IPS-NIHi7 (cell line): ENCODE measurements at regions not wholly inside any gene's neighbourhood (a gene's known extent, or its start where the extent isn't known, plus 50 kb on each side); places are given as distances from the start of the nearest gene placed in this dataset.

Experiments
- DNase-seq: peaks from one replicate; pipeline ENCODE4 v3.0.0; 2012; ENCODE audit warnings: mixed read lengths; ENCODE audit errors: extremely low spot score

DNA sequence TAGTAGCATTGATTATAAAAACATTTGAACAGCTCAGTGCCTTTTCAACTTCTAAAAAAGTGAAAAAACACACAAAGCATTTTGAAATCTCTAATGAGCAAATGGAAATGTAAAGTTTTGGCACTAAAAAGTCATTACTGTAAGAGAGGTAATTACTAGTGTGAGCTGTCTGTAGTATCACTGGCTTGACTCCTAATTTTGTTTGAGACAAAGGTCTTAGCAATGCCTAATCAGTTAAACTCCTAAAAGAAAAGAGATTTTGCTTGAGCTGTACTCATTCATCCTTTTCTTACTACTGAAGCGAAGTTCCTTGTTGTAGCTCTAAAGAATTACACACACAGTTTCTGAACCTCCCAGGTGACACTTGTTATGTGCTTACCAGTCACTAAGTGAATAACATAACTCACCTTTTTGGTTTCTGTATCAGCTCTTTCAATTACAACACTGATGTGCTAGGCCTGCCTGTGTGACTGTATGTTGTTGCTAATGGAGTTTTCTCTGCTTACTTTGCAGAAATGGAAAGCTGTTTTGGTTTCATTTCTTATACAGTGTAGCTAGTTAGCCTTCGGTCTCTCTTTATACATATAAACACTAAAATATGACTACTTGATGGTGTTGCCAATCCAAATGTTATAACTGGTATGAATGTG, 924.4 kb upstream of the TENM4 start:
- DNase-seq, result no peak

- no peak for DNase-seq
Observed at GRCh38 chr11:80362563-80363340, 921.9 kb upstream of the TENM4 start.

GRCh38 chr11:80355251-80355650, 914.4 kb upstream of the TENM4 start:
- no peak for DNase-seq

DNA sequence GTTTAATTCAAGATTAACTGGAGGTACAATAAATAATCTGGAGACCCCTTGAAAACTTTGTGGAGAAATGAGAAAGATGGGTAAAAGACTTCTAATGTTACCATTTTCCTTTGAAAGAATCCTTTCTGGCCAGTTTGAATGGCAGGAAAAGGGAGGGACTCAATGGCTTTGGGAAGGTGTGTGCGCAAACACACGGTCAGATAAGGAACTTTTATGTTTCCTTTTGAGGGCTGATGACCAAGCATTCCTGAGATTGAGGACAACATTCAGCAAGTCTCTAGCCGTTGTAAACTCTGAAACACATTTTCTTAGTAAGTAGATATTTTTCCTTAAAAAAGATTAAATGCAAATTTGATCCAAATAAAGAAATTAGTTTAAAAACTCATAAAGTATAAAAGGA, 909.7 kb upstream of the TENM4 start:
- DNase-seq, result no peak

- no peak for DNase-seq
Observed at GRCh38 chr11:80349997-80350396, 909.2 kb upstream of the TENM4 start.

GRCh38 chr11:80346353-80347059, 905.7 kb upstream of the TENM4 start:
- no peak for DNase-seq

- DNase-seq, result no peak
Observed at GRCh38 chr11:80343436-80343835, 902.6 kb upstream of the TENM4 start.

- no peak for DNase-seq
Observed at GRCh38 chr11:80338231-80338630, 897.4 kb upstream of the TENM4 start.

DNA sequence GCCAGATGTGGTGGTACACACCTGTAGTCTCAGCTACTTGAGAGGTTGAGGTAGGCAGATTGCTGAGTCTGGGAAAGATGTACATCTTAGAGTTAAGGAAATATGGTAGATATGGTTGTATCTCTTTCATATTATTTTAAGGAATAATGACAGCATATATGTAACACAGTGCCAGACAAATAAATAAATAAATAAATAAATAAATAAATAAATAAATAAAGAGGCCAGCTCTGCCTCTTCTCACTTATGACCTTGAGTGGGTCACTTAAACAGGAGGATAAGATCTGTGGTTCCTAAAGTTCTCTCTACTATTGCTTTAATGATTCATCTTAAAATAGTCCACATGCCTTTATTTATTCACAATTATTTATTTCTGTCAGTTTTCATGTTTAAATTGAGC, 890.9 kb upstream of the TENM4 start:
- DNase-seq, result no peak

GRCh38 chr11:80330264-80330663, 889.4 kb upstream of the TENM4 start:
- DNase-seq, result no peak

GRCh38 chr11:80328774-80329173, 887.9 kb upstream of the TENM4 start:
- DNase-seq, result no peak

DNA sequence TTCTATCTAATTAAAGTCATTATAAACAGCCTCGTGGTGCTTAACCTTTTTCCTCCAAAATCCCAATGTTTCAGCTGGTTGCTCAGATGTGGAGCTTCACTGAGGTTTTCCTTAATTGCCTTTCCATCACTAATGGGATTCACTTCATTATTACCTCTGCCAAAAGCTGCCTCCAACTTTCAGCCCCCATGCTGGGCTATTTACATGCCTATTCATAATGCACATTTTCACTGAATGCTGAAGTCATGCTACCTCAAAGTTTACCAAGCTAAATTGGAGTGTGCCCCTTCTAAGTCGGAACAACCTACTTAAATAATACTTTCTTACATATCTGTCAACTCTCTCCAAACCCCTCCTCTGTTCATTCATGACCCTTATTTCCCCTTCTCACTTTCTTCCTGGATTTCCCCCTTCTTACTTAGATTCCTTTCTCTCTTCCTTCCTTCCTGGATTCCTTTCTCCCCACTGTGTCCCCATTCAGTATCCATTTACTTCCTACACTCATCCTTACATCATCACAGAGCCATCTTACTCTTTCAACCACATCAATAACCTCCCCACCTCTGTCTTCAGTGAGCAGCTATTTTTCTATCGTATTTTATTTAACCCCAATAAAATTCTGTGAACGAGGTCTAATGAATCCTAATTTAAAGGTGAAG, 887.3 kb upstream of the TENM4 start:
- DNase-seq, result no peak

DNA sequence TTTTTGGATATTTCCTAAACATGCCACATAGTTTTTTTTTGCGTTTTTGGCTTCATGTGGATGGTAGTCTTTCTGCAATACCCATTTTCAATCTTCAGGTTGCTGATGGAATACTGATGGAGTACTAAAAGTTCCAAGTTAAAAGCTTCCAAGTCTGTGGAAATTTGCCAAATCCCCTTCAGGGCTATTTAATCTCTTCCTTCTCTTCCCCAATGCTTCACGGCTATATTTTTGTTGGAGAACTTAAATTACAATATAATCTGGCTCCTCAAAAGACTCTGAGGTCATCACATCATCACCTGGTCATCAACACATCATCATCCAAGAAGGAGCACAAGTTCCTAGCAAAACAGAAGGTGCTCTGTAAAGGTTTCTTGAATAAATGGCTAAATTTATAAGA, 881.0 kb upstream of the TENM4 start:
- DNase-seq, result no peak

DNA sequence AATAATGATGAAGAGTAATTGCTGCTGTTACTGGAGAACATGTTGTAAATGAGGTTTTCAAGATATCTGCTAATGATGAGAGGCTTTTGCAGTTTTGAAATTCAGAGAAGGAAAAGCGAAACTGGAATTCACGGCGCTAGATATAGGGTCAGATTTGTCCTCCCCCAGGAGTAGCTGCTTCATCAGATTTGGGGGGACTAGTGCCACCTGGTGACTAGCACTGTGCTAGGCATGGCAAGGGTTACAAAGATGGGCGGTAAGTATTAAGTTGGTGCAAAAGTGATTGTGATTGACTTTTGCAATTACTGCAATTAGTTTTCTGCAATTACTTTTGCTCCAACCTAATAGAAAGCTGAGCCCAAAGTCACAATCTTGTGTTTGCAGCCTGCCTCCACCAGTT, 879.9 kb upstream of the TENM4 start:
- DNase-seq, result peak; percentile 26

DNA sequence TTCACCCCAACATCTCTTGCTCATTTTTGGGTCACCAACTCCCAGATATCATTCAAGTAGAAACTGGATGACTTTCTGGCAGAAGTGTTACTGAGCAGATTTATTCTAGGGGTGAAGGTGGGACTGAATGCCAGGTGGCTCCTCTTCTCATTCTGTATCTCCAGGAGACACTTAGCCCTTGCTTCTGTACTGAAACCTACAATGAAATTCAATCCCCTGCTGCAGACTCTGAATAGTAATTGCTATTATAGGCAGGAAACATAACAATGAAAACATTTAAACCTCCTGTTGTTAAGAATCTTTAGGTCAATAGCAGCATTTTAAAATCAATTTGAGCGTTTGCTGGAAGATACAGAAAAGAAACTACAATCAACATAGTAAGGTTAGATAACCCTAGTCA, 879.4 kb upstream of the TENM4 start:
- no peak for DNase-seq

- DNase-seq, result no peak
Observed at GRCh38 chr11:80317612-80318011, 876.8 kb upstream of the TENM4 start.

GRCh38 chr11:80315200-80315599, 874.4 kb upstream of the TENM4 start:
- DNase-seq, result no peak

DNA sequence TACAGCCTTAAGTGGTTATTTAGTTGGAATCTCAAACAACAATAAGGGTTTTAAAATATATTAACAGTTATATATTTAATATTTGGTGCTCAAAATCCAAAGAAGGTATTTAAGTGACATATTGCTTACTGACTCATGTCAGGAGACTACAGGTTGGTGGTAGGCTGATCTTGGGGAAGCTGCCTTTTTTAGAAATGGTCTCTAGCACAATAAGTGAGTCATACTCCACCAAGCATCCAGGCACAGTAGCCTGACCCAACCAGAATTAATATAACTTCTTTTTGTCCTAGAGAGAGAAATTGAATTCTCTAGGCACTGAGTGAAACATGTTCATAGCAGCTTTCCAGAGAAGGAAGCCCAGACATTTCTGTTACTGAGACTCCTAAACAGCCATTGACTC, 868.5 kb upstream of the TENM4 start:
- no peak for DNase-seq

DNA sequence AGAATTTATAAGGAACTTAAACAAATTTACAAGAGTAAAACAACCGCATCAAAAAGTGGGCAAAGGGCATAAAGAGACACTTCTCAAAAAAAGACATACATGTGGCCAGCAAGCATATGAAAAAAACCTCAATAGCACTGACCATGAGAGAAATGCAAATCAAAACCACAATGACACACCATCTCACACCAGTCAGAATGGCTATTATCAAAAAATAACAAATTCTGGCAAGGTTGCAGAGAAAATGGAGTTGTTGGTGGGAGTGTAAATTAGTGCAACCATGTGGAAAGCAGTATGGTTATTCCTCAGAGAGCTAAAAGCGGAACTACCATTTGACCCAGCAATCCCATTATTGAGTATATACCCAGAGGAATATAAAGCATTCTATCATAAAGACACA, 866.8 kb upstream of the TENM4 start:
- DNase-seq, result no peak

DNA sequence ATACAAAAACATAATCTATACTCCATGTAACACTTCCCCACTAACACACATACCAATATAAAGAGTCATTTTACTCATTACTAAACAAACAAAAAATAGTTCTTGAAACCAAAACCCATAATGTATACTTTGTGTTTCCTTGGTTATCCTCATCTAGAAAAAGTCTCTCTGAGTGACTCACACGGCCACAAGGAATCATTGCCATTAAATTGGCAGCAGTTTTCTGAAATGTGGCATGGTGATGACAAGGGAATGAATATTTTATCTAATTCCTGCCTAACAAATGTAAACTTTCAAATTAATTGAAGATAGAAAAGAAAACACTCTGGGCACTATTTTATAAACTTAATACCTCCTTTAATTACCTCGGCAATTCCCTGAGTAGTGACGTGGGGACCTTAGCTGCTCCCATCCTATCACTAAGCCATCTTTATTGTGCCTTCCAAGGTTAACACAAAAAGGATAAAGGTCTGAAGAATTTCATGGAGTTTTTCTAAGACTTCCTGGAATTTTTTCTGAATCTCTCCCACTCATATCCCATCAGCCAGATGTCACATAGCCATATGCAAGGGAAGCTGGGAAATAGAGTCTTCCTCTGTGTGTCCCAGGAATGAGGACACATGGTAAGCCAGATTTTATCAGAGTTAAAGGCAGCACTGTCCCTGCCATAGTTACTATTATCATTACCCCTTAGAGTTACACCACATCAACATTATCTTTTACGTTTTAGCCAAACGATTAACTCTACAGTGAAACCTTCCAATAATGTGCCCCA, 857.2 kb upstream of the TENM4 start:
- no peak for DNase-seq

- no peak for DNase-seq
Observed at GRCh38 chr11:80293293-80293692, 852.5 kb upstream of the TENM4 start.
